ENCODE measurements at regions not wholly inside any gene's neighbourhood (a gene's known extent, or its start where the extent isn't known, plus 50 kb on each side); places are given as distances from the start of the nearest gene placed in this dataset.

- Mint-ChIP-seq H3K4me3 (no peak overlapping the region), H3K36me3 (no peaks in the 10 kb centered on the region), H3K4me1 (peaks cover 0 to 4% (median 3%) of the 10 kb centered on the region in 3 donors), H3K27me3 (peaks cover 17 to 28% (median 18%) of the 10 kb centered on the region in 3 donors), H3K9me3 (peaks cover 2 to 19% (median 6%) of the 10 kb centered on the region in 7 donors), H3K27ac (no peak overlapping the region)
- ATAC-seq (ENCODE audit: low read depth in 2 of 2): no peak
- DNase-seq: no peak
Observed at GRCh38 chr7:26520483-26520882, 228.8 kb downstream of the SNX10 start.

- Mint-ChIP-seq H3K36me3 (no peaks in the 10 kb centered on the region), H3K4me1 (peaks cover 2 to 5% (median 5%) of the 10 kb centered on the region in 3 donors)
Observed at GRCh38 chr7:26522633-26523032, 231.0 kb downstream of the SNX10 start.

GRCh38 chr7:26525398-26526264 lies 234.0 kb downstream of the SNX10 start:
- H3K27me3 Mint-ChIP-seq: peaks cover 9 to 21% (median 15%) of the 10 kb centered on the region in 3 donors
- DNase-seq (no peak), ATAC-seq (ENCODE audit: low read depth in 2 of 2) (no peak)
- H3K9me3 Mint-ChIP-seq: peaks cover 2 to 19% (median 6%) of the 10 kb centered on the region in 7 donors
- H3K27ac Mint-ChIP-seq: peak overlapping the region in 1 of 6 donors; percentile 22
- peak overlapping the region in 1 of 8 donors; percentile 2 for H3K4me3 Mint-ChIP-seq
- H3K36me3 Mint-ChIP-seq: no peaks in the 10 kb centered on the region
- peaks cover 2 to 5% (median 5%) of the 10 kb centered on the region in 3 donors for H3K4me1 Mint-ChIP-seq

More at GRCh38 chr7:26522633-26523032, 231.0 kb downstream of the SNX10 start:
- DNase-seq (no peak), ATAC-seq (ENCODE audit: low read depth in 2 of 2) (no peak)
- Mint-ChIP-seq H3K4me3 (no peak overlapping the region), H3K27ac (no peak overlapping the region), H3K9me3 (peaks cover 2 to 19% (median 6%) of the 10 kb centered on the region in 7 donors), H3K27me3 (peaks cover 10 to 19% (median 12%) of the 10 kb centered on the region in 3 donors)

DNA sequence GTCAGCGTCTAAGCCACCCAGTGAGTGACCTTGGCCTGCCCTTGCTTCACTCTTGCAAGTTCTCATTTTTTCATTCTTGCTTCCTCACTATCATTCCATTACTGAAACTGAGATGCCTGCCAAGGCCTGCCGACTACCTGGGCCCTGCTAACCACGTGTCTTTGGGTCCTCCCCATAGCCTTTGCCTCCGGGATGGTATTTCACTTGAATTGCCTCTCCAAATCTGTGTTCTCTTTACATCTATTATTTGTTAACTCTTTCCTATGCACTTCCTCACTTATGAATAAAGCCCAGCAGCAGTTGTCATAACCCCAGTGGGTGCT lies 234.6 kb downstream of the SNX10 start:
- H3K27me3 Mint-ChIP-seq: peaks cover 12 to 20% (median 16%) of the 10 kb centered on the region in 3 donors
- peaks cover 2 to 5% (median 5%) of the 10 kb centered on the region in 3 donors for H3K4me1 Mint-ChIP-seq
- H3K9me3 Mint-ChIP-seq: peaks cover 2 to 19% (median 6%) of the 10 kb centered on the region in 7 donors
- no peak overlapping the region for H3K4me3 Mint-ChIP-seq
- no peaks in the 10 kb centered on the region for H3K36me3 Mint-ChIP-seq
- peak overlapping the region in 1 of 6 donors; percentile 4 for H3K27ac Mint-ChIP-seq
- no peak for DNase-seq
- no peak for ATAC-seq (ENCODE audit: low read depth in 2 of 2)

GRCh38 chr7:26531926-26532325 lies 240.3 kb downstream of the SNX10 start:
- Mint-ChIP-seq H3K4me3 (no peak overlapping the region), H3K27ac (no peak overlapping the region), H3K4me1 (no peaks in the 10 kb centered on the region), H3K27me3 (peaks cover 29 to 68% (median 51%) of the 10 kb centered on the region in 3 donors), H3K36me3 (no peaks in the 10 kb centered on the region), H3K9me3 (no peaks in the 10 kb centered on the region)
- no peak for DNase-seq
- ATAC-seq (ENCODE audit: low read depth in 2 of 2): no peak

- Mint-ChIP-seq H3K27ac (no peak overlapping the region), H3K4me1 (no peaks in the 10 kb centered on the region), H3K4me3 (no peak overlapping the region), H3K9me3 (no peaks in the 10 kb centered on the region), H3K27me3 (peaks cover 35 to 71% (median 56%) of the 10 kb centered on the region in 3 donors), H3K36me3 (no peaks in the 10 kb centered on the region)
- no peak for DNase-seq
- no peak for ATAC-seq (ENCODE audit: low read depth in 2 of 2)
Observed at GRCh38 chr7:26532471-26532870, 240.8 kb downstream of the SNX10 start.

DNA sequence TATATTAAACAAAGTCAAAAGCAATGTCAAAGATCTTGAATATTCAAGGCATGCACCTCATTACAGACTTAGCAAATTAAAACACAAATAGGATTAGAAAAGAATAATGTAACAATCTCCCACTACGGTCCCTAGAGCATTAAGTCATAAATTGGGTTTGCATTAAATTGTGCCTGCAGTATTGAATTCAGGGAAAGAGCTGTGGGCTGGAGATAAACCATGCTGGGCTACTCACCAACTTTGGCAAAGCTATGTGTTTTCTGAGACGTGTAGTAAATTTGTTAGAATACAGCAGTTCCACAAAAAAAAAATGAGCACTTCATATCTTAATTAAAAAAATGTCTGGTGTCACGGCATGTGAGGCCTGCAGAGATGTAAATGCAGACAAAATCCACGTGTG lies 241.6 kb downstream of the SNX10 start:
- Mint-ChIP-seq H3K4me1 (no peaks in the 10 kb centered on the region), H3K27me3 (peaks cover 36 to 72% (median 64%) of the 10 kb centered on the region in 3 donors), H3K4me3 (no peak overlapping the region), H3K36me3 (no peaks in the 10 kb centered on the region), H3K9me3 (no peaks in the 10 kb centered on the region), H3K27ac (no peak overlapping the region)
- ATAC-seq (ENCODE audit: low read depth in 2 of 2) (no peak), DNase-seq (no peak)

GRCh38 chr7:26534649-26535482 lies 243.2 kb downstream of the SNX10 start:
- Mint-ChIP-seq H3K27me3 (peaks cover 46 to 78% (median 68%) of the 10 kb centered on the region in 3 donors), H3K9me3 (no peaks in the 10 kb centered on the region), H3K4me3 (no peak overlapping the region), H3K36me3 (no peaks in the 10 kb centered on the region), H3K4me1 (no peaks in the 10 kb centered on the region), H3K27ac (no peak overlapping the region)
- DNase-seq: no peak
- no peak for ATAC-seq (ENCODE audit: low read depth in 2 of 2)

DNA sequence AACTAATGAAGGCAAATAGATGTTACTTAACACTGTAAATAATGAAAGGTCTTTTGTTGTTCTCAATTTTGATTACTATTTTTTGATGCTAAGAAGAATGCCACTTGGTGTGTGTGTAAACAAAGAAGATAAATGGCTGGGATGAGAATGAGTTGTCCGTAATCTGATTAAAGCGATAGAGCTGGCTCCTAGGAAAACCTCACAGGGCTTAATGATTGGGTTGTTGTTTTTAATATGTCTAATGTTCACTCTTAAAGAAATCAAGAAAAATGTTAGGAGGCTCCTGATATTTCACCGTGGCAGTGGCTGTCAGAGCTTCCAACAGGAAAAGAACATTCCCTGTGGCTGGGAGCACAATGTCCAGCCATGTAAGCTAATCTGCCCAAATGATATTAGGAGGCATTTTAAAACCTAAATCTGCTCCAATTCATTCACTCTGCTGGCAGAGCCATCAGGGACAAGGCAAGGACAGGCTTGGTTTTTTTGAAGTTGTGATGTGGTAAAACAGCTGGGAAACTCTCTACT lies 243.9 kb downstream of the SNX10 start:
- no peak for ATAC-seq (ENCODE audit: low read depth in 2 of 2)
- Mint-ChIP-seq H3K4me3 (no peak overlapping the region), H3K36me3 (no peaks in the 10 kb centered on the region), H3K9me3 (no peaks in the 10 kb centered on the region), H3K4me1 (no peaks in the 10 kb centered on the region), H3K27ac (no peak overlapping the region), H3K27me3 (peaks cover 49 to 81% (median 71%) of the 10 kb centered on the region in 3 donors)
- no peak for DNase-seq

DNA sequence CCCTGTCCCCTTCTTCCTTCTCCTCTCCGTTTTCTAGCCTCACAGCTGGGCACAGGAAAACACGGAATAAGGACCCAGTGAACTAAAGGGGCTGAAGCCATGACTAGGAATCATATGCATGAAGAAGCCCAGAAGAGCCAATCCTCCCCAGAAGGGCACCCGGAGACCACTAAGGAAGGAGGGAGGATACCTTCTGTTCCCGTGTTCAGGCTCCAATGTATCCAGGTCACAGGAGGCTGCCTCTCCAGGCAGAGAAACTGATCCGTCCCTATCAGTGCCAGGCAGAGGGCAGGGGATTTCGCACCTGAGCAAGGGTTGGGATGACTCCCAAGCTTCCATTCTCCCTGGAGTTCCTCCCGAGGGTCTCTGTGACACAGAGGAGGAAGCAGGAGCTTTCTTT lies 246.6 kb downstream of the SNX10 start:
- peak overlapping the region in 1 of 6 donors; percentile 71 for H3K27ac Mint-ChIP-seq
- no peaks in the 10 kb centered on the region for H3K4me1 Mint-ChIP-seq
- no peak overlapping the region for H3K4me3 Mint-ChIP-seq
- no peaks in the 10 kb centered on the region for H3K9me3 Mint-ChIP-seq
- no peak for ATAC-seq (ENCODE audit: low read depth in 2 of 2)
- H3K36me3 Mint-ChIP-seq: no peaks in the 10 kb centered on the region
- H3K27me3 Mint-ChIP-seq: peaks cover 58 to 78% (median 70%) of the 10 kb centered on the region in 3 donors
- DNase-seq: no peak

GRCh38 chr7:26538689-26539088 lies 247.0 kb downstream of the SNX10 start:
- H3K4me3 Mint-ChIP-seq: no peak overlapping the region
- no peaks in the 10 kb centered on the region for H3K36me3 Mint-ChIP-seq
- no peaks in the 10 kb centered on the region for H3K9me3 Mint-ChIP-seq
- ATAC-seq (ENCODE audit: low read depth in 2 of 2) (no peak), DNase-seq (no peak)
- no peaks in the 10 kb centered on the region for H3K4me1 Mint-ChIP-seq
- H3K27me3 Mint-ChIP-seq: peaks cover 59 to 82% (median 75%) of the 10 kb centered on the region in 3 donors
- H3K27ac Mint-ChIP-seq: no peak overlapping the region

DNA sequence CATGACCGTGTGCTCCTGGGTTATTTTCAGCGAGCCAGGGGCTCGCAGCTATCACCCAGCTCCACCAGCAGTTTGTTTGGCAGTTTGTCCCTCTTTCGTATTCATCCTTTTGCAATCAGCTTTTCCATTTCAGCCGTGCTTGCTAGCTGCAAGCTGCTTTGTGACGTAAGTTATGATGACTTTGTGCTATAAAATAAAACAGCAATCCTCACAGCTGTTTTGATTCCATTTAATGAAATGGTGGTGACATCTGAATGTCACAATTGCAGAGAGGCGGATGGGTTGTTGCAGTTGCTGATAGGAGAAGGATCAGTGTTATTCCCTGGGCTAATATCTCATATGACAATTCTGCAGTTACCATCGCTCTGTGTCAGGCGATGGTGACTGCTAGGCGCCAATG lies 251.7 kb downstream of the SNX10 start:
- Mint-ChIP-seq H3K27me3 (peaks cover 60 to 73% (median 64%) of the 10 kb centered on the region in 3 donors), H3K4me1 (no peaks in the 10 kb centered on the region), H3K9me3 (peaks cover 0 to 6% (median 2%) of the 10 kb centered on the region in 7 donors), H3K27ac (no peak overlapping the region), H3K36me3 (peaks cover 0 to 4% of the 10 kb centered on the region in 2 donors), H3K4me3 (no peak overlapping the region)
- ATAC-seq (ENCODE audit: low read depth in 2 of 2) (no peak), DNase-seq (no peak)

DNA sequence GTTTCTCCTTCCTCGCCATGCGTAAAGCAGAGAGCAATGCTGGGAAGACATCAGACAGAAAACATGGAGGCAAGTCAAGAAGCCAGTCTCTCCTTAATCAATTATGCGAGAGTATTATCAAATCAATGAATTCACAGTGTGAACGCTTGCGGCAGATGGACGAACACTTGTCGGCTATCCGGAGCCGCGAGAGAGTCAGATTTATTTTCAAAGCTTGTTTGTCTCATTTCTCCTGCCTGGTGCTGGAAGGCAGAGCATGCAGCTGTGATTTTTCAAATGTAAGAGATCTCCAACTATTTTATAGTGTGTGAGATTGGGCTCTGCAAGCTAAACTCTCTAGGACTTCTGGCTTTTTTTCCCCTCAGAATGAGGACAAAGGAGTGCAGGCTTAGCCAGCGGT lies 252.3 kb downstream of the SNX10 start:
- Mint-ChIP-seq H3K4me3 (no peak overlapping the region), H3K4me1 (no peaks in the 10 kb centered on the region), H3K9me3 (peaks cover 0 to 8% (median 2%) of the 10 kb centered on the region in 7 donors), H3K27ac (no peak overlapping the region), H3K36me3 (peaks cover 0 to 6% of the 10 kb centered on the region in 2 donors), H3K27me3 (peaks cover 60 to 75% (median 64%) of the 10 kb centered on the region in 3 donors)
- DNase-seq (no peak), ATAC-seq (ENCODE audit: low read depth in 2 of 2) (no peak)

Measured in naive B cell (primary cell).